Smooth muscle cell (in vitro differentiated cells): ENCODE measurements at regions not wholly inside any gene's neighbourhood (a gene's known extent, or its start where the extent isn't known, plus 50 kb on each side); places are given as distances from the start of the nearest gene placed in this dataset.

Experiments
- DNase-seq: peaks from one replicate; lab custom pipeline; 2025; ENCODE audit not compliant: unreplicated experiment; lab: John Stamatoyannopoulos, UW
- H2AFZ ChIP-seq: fragments of 200-600 bp; sonication (generic); 2 replicates; pipeline ENCODE4 v1.6.0; 2016; ENCODE audit warnings: antibody characterized with exemption, low read depth, mild to moderate bottlenecking
- H3F3A ChIP-seq: fragments of 200-600 bp; sonication (generic); 2 replicates; pipeline ENCODE4 v1.6.0; 2017; ENCODE audit warnings: antibody characterized with exemption, low read depth
- H3K27ac ChIP-seq: fragments of 200-600 bp; sonication (generic); 2 replicates; pipeline ENCODE4 v1.5.1; 2016; ENCODE audit warnings: low read depth, mild to moderate bottlenecking
- H3K27me3 ChIP-seq: fragments of 200-600 bp; sonication (generic); 2 replicates; pipeline ENCODE4 v1.6.1; 2016; ENCODE audit warnings: low read depth, mild to moderate bottlenecking
- H3K36me3 ChIP-seq: fragments of 200-600 bp; sonication (generic); 2 replicates; pipeline ENCODE4 v1.5.1; 2016; ENCODE audit warnings: low read depth
- H3K4me1 ChIP-seq: fragments of 200-600 bp; sonication (generic); 2 replicates; pipeline ENCODE4 v1.5.1; 2016; ENCODE audit warnings: low read depth
- H3K4me2 ChIP-seq: fragments of 200-600 bp; sonication (generic); 2 replicates; pipeline ENCODE4 v1.6.0; 2016; ENCODE audit warnings: mild to moderate bottlenecking
- H3K4me3 ChIP-seq: fragments of 200-600 bp; sonication (generic); 2 replicates; pipeline ENCODE4 v1.5.1; 2016; ENCODE audit warnings: mild to moderate bottlenecking
- H3K79me2 ChIP-seq: fragments of 200-600 bp; sonication (generic); 2 replicates; pipeline ENCODE4 v1.6.0; 2016; ENCODE audit warnings: low read depth, mild to moderate bottlenecking
- H3K9ac ChIP-seq: fragments of 200-600 bp; sonication (generic); 2 replicates; pipeline ENCODE4 v1.6.0; 2016; ENCODE audit warnings: low read depth
- H3K9me3 ChIP-seq: fragments of 200-600 bp; sonication (generic); replicated peaks from 2 replicates; pipeline ENCODE4 v1.5.1; 2016; ENCODE audit warnings: low read depth
- H4K20me1 ChIP-seq: fragments of 200-600 bp; sonication (generic); 2 replicates; pipeline ENCODE4 v1.6.0; 2016; ENCODE audit warnings: low read depth
- CTCF ChIP-seq: fragments of 200-600 bp; sonication (generic); IDR thresholded peaks from 2 replicates; pipeline ENCODE4 v1.5.1; 2017; ENCODE audit warnings: borderline replicate concordance, mild to moderate bottlenecking, antibody characterized with exemption; ENCODE audit not compliant: insufficient read depth, poor library complexity, severe bottlenecking
- WGBS: methylation state at CpG from one replicate; pipeline ENCODE4 v1.1.7; 2016; ENCODE audit warnings: low lambda C conversion rate; 5-methylcytosine and 5-hydroxymethylcytosine counted together

DNA sequence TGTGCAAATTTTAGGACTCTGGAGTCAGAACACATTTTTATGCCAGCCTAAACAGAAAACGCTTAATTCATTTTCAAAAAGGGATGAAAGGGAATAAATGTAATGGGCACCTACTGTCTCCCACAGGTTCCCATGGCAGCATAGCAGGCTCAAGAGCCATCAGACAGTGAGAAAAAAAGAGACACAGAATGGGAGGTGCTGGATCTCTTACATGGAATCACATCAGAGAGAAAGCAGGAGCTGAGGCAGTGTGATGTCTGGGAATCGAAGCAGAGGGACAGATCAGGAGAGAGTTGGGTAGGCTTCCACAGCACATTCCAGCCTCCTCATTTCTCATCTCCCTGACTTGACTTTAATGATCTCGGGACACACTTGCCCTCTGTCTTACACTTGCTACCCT lies 684.3 kb downstream of the KCNJ3 start:
- H3K4me1 ChIP-seq = no peaks in the 10 kb centered on the region
- DNase-seq = no peak
- no peaks in the 10 kb centered on the region for H3K27me3 ChIP-seq
- no peaks in the 10 kb centered on the region for H3K36me3 ChIP-seq
- H3K79me2 ChIP-seq = no peaks in the 10 kb centered on the region
- H3K27ac ChIP-seq = no peak overlapping the region
- no peaks in the 10 kb centered on the region for H3K9me3 ChIP-seq
- no peaks in the 10 kb centered on the region for H3F3A ChIP-seq
- H4K20me1 ChIP-seq = no peaks in the 10 kb centered on the region
- H3K4me2 ChIP-seq = no peak overlapping the region
- H3K4me3 ChIP-seq = no peak overlapping the region
- no peak overlapping the region for H3K9ac ChIP-seq
- 91% methylated on average over 3 of the region's 3 CpGs for WGBS
- H2AFZ ChIP-seq = no peak overlapping the region
- TF ChIP-seq CTCF = no peak

DNA sequence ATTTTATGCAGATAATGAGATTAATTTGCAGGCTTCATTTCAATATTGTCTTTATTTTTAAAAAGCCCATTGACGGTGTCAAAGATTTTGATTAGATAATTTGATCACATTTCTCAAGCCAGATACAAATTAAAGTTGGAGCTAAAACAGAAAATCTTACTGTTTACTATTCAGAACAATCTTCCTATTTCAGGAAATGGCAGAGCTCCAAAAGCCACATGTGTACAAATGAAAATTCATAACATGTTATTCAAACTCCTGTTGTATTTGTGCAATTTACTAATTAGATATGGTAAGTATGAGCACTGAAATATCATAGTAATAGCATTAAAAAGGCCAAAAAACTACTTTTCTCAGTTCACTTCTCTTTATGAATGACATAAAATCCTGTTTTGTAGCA lies 682.9 kb downstream of the KCNJ3 start:
- Histone ChIP-seq H3K4me3 (no peak overlapping the region), H3K27ac (no peak overlapping the region), H3K79me2 (no peaks in the 10 kb centered on the region), H3K9ac (no peak overlapping the region), H3K4me1 (no peaks in the 10 kb centered on the region), H3K36me3 (no peaks in the 10 kb centered on the region), H3F3A (no peaks in the 10 kb centered on the region), H3K27me3 (no peaks in the 10 kb centered on the region), H3K4me2 (no peak overlapping the region), H2AFZ (no peak overlapping the region), H3K9me3 (no peaks in the 10 kb centered on the region), H4K20me1 (no peaks in the 10 kb centered on the region)
- 91% methylated on average over 1 of the region's 1 CpG for WGBS
- DNase-seq = no peak
- TF ChIP-seq CTCF = no peak

DNA sequence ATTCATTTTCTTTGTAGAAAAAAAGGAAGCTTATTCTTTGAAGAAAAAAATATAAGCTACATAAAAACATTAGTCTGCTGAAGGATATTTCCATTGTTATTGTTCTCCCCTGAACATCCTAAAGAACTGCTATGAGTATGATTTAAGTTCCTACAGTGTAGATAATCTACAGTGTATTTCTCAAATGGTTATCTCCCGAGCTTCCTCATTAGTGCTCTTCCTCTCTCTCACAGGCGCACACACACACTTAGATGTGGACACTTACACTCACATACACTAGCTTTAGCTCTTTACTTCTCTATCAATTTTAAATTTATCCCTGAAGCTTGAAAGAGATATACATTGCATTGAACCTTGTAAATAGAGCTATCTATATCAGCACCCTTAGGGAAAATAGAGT lies 681.0 kb downstream of the KCNJ3 start:
- Histone ChIP-seq H2AFZ (no peak overlapping the region), H3K9me3 (no peaks in the 10 kb centered on the region), H3F3A (no peaks in the 10 kb centered on the region), H3K79me2 (no peaks in the 10 kb centered on the region), H3K27me3 (no peaks in the 10 kb centered on the region), H3K36me3 (no peaks in the 10 kb centered on the region), H3K9ac (no peak overlapping the region), H4K20me1 (no peaks in the 10 kb centered on the region), H3K4me3 (no peak overlapping the region), H3K27ac (no peak overlapping the region), H3K4me2 (no peak overlapping the region), H3K4me1 (no peaks in the 10 kb centered on the region)
- WGBS = 87% methylated on average over 2 of the region's 2 CpGs
- DNase-seq = no peak
- no peak for TF ChIP-seq CTCF

DNA sequence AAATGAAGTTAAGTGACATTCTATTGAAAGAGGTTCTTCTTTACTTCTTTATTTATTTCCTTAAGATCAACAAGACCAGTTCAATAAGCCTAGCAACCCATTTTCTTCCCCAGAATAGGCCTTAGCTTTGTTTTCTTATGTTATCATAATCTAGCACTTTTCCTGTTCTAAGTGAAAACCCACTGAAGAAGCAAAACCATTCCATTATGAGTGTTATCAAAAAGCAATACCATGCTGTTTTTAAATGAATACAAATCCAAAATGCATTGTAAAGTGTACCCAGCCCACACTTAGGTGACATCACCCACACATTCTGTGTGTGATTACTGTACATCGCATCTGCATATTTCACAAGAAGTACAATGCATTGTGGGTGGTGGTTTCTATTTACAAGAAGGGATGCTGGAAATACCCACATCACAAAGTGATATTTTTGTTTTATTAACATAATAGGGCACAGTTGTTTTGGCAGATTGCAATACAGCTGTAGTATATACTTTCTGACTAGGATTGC lies 679.5 kb downstream of the KCNJ3 start:
- DNase-seq = no peak
- no peaks in the 10 kb centered on the region for H3K4me1 ChIP-seq
- H3K36me3 ChIP-seq = no peaks in the 10 kb centered on the region
- no peaks in the 10 kb centered on the region for H3K27me3 ChIP-seq
- no peak overlapping the region for H2AFZ ChIP-seq
- no peaks in the 10 kb centered on the region for H3K79me2 ChIP-seq
- no peaks in the 10 kb centered on the region for H3K9me3 ChIP-seq
- no peak overlapping the region for H3K4me3 ChIP-seq
- H3K27ac ChIP-seq = no peak overlapping the region
- 76% methylated on average over 1 of the region's 1 CpG for WGBS
- H3K9ac ChIP-seq = no peak overlapping the region
- H3K4me2 ChIP-seq = no peak overlapping the region
- H3F3A ChIP-seq = no peaks in the 10 kb centered on the region
- TF ChIP-seq CTCF = no peak
- H4K20me1 ChIP-seq = no peaks in the 10 kb centered on the region
